Activated T-helper 2 cell treated with anti-CD3 and anti-CD28 coated beads, Interferon-gamma antibody, Interleukin-2, Interleukin-4, amounts not matched to agents 10 μg/mL and 5 μg/mL and 100 μg/mL, durations not matched to agents 14 hours and 24 hours and 36 hours (primary cell): ENCODE measurements at regions not wholly inside any gene's neighbourhood (a gene's known extent, or its start where the extent isn't known, plus 50 kb on each side); places are given as distances from the start of the nearest gene placed in this dataset.
"Not testable (repeated sequence)": the region's sequence is repeated elsewhere in the genome, so short reads cannot be mapped to it uniquely, and the experiment has no call there.

ENCODE experiments used
- DNase-seq: peaks from one replicate; pipeline ENCODE4 v3.0.0; 2021; ENCODE audit warnings: low spot score
- H3K27ac Mint-ChIP-seq: one replicate; pipeline ENCODE4 v1.8.0; 2021; ENCODE audit warnings: mixed read lengths
- H3K27me3 Mint-ChIP-seq: one replicate; pipeline ENCODE4 v1.8.0; 2021; ENCODE audit warnings: low read depth, mixed read lengths
- H3K36me3 Mint-ChIP-seq: one replicate; pipeline ENCODE4 v1.8.0; 2021; ENCODE audit warnings: low read depth, mixed read lengths
- H3K4me1 Mint-ChIP-seq: one replicate; pipeline ENCODE4 v1.8.0; 2021; ENCODE audit warnings: low read depth, mixed read lengths
- H3K4me3 Mint-ChIP-seq: one replicate; pipeline ENCODE4 v1.8.0; 2021; ENCODE audit warnings: low read depth, mild to moderate bottlenecking, moderate library complexity, mixed read lengths
- H3K9me3 Mint-ChIP-seq: one replicate; pipeline ENCODE4 v1.8.0; 2021; ENCODE audit warnings: mixed read lengths
- intact Hi-C: fragments of 100-400 bp; cut with micrococcal nuclease; formaldehyde crosslinking; loops from one replicate; pipeline ENCODE4 v1.15.1; 2023

GRCh38 chr13:20304061-20304460, 71.9 kb upstream of the GJB6 start:
- H3K9me3 Mint-ChIP-seq, H3K4me1 Mint-ChIP-seq, H3K4me3 Mint-ChIP-seq, H3K36me3 Mint-ChIP-seq, intact Hi-C loops, DNase-seq, H3K27ac Mint-ChIP-seq: not testable (repeated sequence)
- peaks cover 44% of the 10 kb centered on the region for H3K27me3 Mint-ChIP-seq

GRCh38 chr13:20303636-20304035, 71.5 kb upstream of the GJB6 start:
- no peaks in the 10 kb centered on the region for H3K9me3 Mint-ChIP-seq
- DNase-seq: no peak
- H3K27ac Mint-ChIP-seq: no peak overlapping the region
- peaks cover 47% of the 10 kb centered on the region for H3K27me3 Mint-ChIP-seq
- H3K4me1 Mint-ChIP-seq: no peaks in the 10 kb centered on the region
- no peaks in the 10 kb centered on the region for H3K36me3 Mint-ChIP-seq
- intact Hi-C loops: no loop called here
- no peak overlapping the region for H3K4me3 Mint-ChIP-seq

GRCh38 chr13:20301403-20302071, 69.4 kb upstream of the GJB6 start:
- Mint-ChIP-seq H3K4me1 (no peaks in the 10 kb centered on the region), H3K27ac (no peak overlapping the region), H3K36me3 (no peaks in the 10 kb centered on the region), H3K9me3 (no peaks in the 10 kb centered on the region), H3K27me3 (peaks cover 46% of the 10 kb centered on the region), H3K4me3 (no peak overlapping the region)
- DNase-seq: no peak
- intact Hi-C loops: no loop called here

- Mint-ChIP-seq H3K9me3 (no peaks in the 10 kb centered on the region), H3K4me1 (no peaks in the 10 kb centered on the region), H3K27me3 (peaks cover 46% of the 10 kb centered on the region), H3K4me3 (no peak overlapping the region), H3K36me3 (no peaks in the 10 kb centered on the region), H3K27ac (no peak overlapping the region)
- no peak for DNase-seq
- intact Hi-C loops: no loop called here
These were observed 68.9 kb upstream of the GJB6 start for GRCh38 chr13:20301015-20301402.

GRCh38 chr13:20297181-20297580, 65.1 kb upstream of the GJB6 start:
- Mint-ChIP-seq H3K4me3 (no peak overlapping the region), H3K9me3 (no peaks in the 10 kb centered on the region), H3K4me1 (no peaks in the 10 kb centered on the region), H3K27ac (no peak overlapping the region), H3K36me3 (no peaks in the 10 kb centered on the region), H3K27me3 (peaks cover 29% of the 10 kb centered on the region)
- intact Hi-C loops: no loop called here
- DNase-seq: no peak

GRCh38 chr13:20295956-20296355, 63.8 kb upstream of the GJB6 start:
- Mint-ChIP-seq H3K9me3 (no peaks in the 10 kb centered on the region), H3K4me3 (no peak overlapping the region), H3K27me3 (peaks cover 22% of the 10 kb centered on the region), H3K36me3 (no peaks in the 10 kb centered on the region), H3K27ac (no peak overlapping the region), H3K4me1 (no peaks in the 10 kb centered on the region)
- intact Hi-C loops: no loop called here
- DNase-seq: no peak

- Mint-ChIP-seq H3K4me3 (no peak overlapping the region), H3K27me3 (peaks cover 16% of the 10 kb centered on the region), H3K9me3 (no peaks in the 10 kb centered on the region), H3K27ac (no peak overlapping the region), H3K36me3 (no peaks in the 10 kb centered on the region), H3K4me1 (no peaks in the 10 kb centered on the region)
- no peak for DNase-seq
- intact Hi-C loops: no loop called here
These were observed 62.4 kb upstream of the GJB6 start for GRCh38 chr13:20294497-20294896.

- H3K4me3 Mint-ChIP-seq, H3K27ac Mint-ChIP-seq, H3K9me3 Mint-ChIP-seq, H3K4me1 Mint-ChIP-seq, H3K36me3 Mint-ChIP-seq, intact Hi-C loops, DNase-seq: not testable (repeated sequence)
- peaks cover 12% of the 10 kb centered on the region for H3K27me3 Mint-ChIP-seq
These were observed 60.2 kb upstream of the GJB6 start for GRCh38 chr13:20292301-20292700.

GRCh38 chr13:20291675-20292074, 59.6 kb upstream of the GJB6 start:
- H3K27ac Mint-ChIP-seq: no peak overlapping the region
- no peak overlapping the region for H3K4me3 Mint-ChIP-seq
- peaks cover 6% of the 10 kb centered on the region for H3K9me3 Mint-ChIP-seq
- H3K36me3 Mint-ChIP-seq: no peaks in the 10 kb centered on the region
- no peaks in the 10 kb centered on the region for H3K4me1 Mint-ChIP-seq
- H3K27me3 Mint-ChIP-seq: peaks cover 12% of the 10 kb centered on the region
- no peak for DNase-seq
- intact Hi-C loops: no loop called here

GRCh38 chr13:20291037-20291436, 58.9 kb upstream of the GJB6 start:
- Mint-ChIP-seq H3K4me3 (no peak overlapping the region), H3K27me3 (peaks cover 12% of the 10 kb centered on the region), H3K27ac (no peak overlapping the region), H3K4me1 (no peaks in the 10 kb centered on the region), H3K9me3 (peaks cover 12% of the 10 kb centered on the region), H3K36me3 (no peaks in the 10 kb centered on the region)
- intact Hi-C loops: no loop called here
- no peak for DNase-seq

GRCh38 chr13:20288561-20288960, 56.4 kb upstream of the GJB6 start:
- H3K4me3 Mint-ChIP-seq: no peak overlapping the region
- H3K4me1 Mint-ChIP-seq: no peaks in the 10 kb centered on the region
- peaks cover 26% of the 10 kb centered on the region for H3K9me3 Mint-ChIP-seq
- H3K27ac Mint-ChIP-seq: no peak overlapping the region
- peaks cover 10% of the 10 kb centered on the region for H3K27me3 Mint-ChIP-seq
- intact Hi-C loops: no loop called here
- DNase-seq: no peak
- H3K36me3 Mint-ChIP-seq: no peaks in the 10 kb centered on the region

GRCh38 chr13:20287976-20288375, 55.9 kb upstream of the GJB6 start:
- intact Hi-C loops: no loop called here

GRCh38 chr13:20285530-20285929, 53.4 kb upstream of the GJB6 start:
- Mint-ChIP-seq H3K27me3 (peaks cover 9% of the 10 kb centered on the region), H3K27ac (no peak overlapping the region), H3K36me3 (no peaks in the 10 kb centered on the region), H3K9me3 (peaks cover 36% of the 10 kb centered on the region), H3K4me1 (no peaks in the 10 kb centered on the region), H3K4me3 (no peak overlapping the region)
- DNase-seq: no peak
- intact Hi-C loops: no loop called here

More at GRCh38 chr13:20287976-20288375, 55.9 kb upstream of the GJB6 start:
- Mint-ChIP-seq H3K4me1 (no peaks in the 10 kb centered on the region), H3K36me3 (no peaks in the 10 kb centered on the region), H3K27me3 (peaks cover 10% of the 10 kb centered on the region), H3K9me3 (peaks cover 31% of the 10 kb centered on the region), H3K4me3 (no peak overlapping the region), H3K27ac (no peak overlapping the region)
- no peak for DNase-seq
